Neural cell (in vitro differentiated cells): ENCODE measurements at regions not wholly inside any gene's neighbourhood (a gene's known extent, or its start where the extent isn't known, plus 50 kb on each side); places are given as distances from the start of the nearest gene placed in this dataset.

Experiments
- H2AFZ ChIP-seq: fragments of 200-600, 300-800 bp; sonication (generic), shearing (Covaris generic); 2 replicates; pipeline ENCODE4 v1.6.0; 2014; ENCODE audit warnings: low read depth, mild to moderate bottlenecking, antibody characterized with exemption, low read length, moderate library complexity
- H3F3A ChIP-seq: fragments of 200-600 bp; shearing (Covaris generic); 2 replicates; pipeline ENCODE4 v1.6.1; 2016; ENCODE audit warnings: mild to moderate bottlenecking, moderate library complexity, mixed read lengths, antibody characterized with exemption, low read length; ENCODE audit not compliant: insufficient read depth, poor library complexity, severe bottlenecking
- H3K27ac ChIP-seq: fragments of 200-600, 300-800 bp; sonication (generic), shearing (Covaris generic); 2 replicates; pipeline ENCODE4 v1.5.1; 2014; ENCODE audit warnings: mild to moderate bottlenecking, low read length, moderate library complexity
- H3K27me3 ChIP-seq: fragments of 300-800, 200-600 bp; sonication (generic), shearing (Covaris generic); 2 replicates; pipeline ENCODE4 v1.6.0; 2014; ENCODE audit warnings: mild to moderate bottlenecking, low read depth, low read length, moderate library complexity; ENCODE audit not compliant: insufficient read depth
- H3K36me3 ChIP-seq: fragments of 300-800, 200-600 bp; sonication (generic), shearing (Covaris generic); 2 replicates; pipeline ENCODE4 v1.5.1; 2014; ENCODE audit warnings: mild to moderate bottlenecking, antibody characterized with exemption, low read length, moderate library complexity; ENCODE audit not compliant: insufficient read depth
- H3K4me2 ChIP-seq: fragments of 300-800, 200-600 bp; sonication (generic), shearing (Covaris generic); 2 replicates; pipeline ENCODE4 v1.6.0; 2014; ENCODE audit warnings: mild to moderate bottlenecking, low read length
- H3K4me3 ChIP-seq: fragments of 300-800, 200-600 bp; sonication (generic), shearing (Covaris generic); 2 replicates; pipeline ENCODE4 v1.5.1; 2014; ENCODE audit warnings: mild to moderate bottlenecking, low read length, moderate library complexity
- H3K79me2 ChIP-seq: fragments of 200-600 bp; shearing (Covaris generic); replicated peaks from 2 replicates; pipeline ENCODE4 v1.6.0; 2014; ENCODE audit warnings: mild to moderate bottlenecking, low read length, moderate library complexity; ENCODE audit not compliant: insufficient read depth
- H3K9ac ChIP-seq: fragments of 300-800, 200-600 bp; sonication (generic), shearing (Covaris generic); 2 replicates; pipeline ENCODE4 v1.6.1; 2016; ENCODE audit warnings: mild to moderate bottlenecking, low read length, mixed read lengths
- H3K9me2 ChIP-seq: fragments of 200-600 bp; shearing (Covaris generic); 2 replicates; pipeline ENCODE4 v1.6.1; 2016; ENCODE audit warnings: mild to moderate bottlenecking, low read length, mixed read lengths; ENCODE audit not compliant: insufficient read depth
- H3K9me3 ChIP-seq: fragments of 200-600, 300-800 bp; sonication (generic), shearing (Covaris generic); 2 replicates; pipeline ENCODE4 v1.6.1; 2016; ENCODE audit warnings: mild to moderate bottlenecking, mixed run types, low read length, moderate library complexity, mixed read lengths
- H4K20me1 ChIP-seq: fragments of 200-600 bp; shearing (Covaris generic); 2 replicates; pipeline ENCODE4 v1.6.1; 2016; ENCODE audit warnings: mild to moderate bottlenecking, mixed run types; ENCODE audit not compliant: insufficient read depth
- EP300 ChIP-seq: fragments of 450-650 bp; conservative IDR thresholded peaks from 2 replicates; pipeline ENCODE4 v1.6.1; 2014; ENCODE audit warnings: antibody characterized with exemption, mild to moderate bottlenecking, moderate library complexity; ENCODE audit not compliant: poor library complexity, severe bottlenecking
- EZH2 ChIP-seq: fragments of 200-600, 300-800 bp; shearing (Covaris generic), sonication (generic); IDR thresholded peaks from 2 replicates; pipeline ENCODE4 v1.6.1; 2014; ENCODE audit warnings: antibody characterized with exemption, low read length, borderline replicate concordance, mild to moderate bottlenecking; ENCODE audit not compliant: insufficient read depth, poor library complexity, severe bottlenecking
- MXI1 ChIP-seq: fragments of 450-650 bp; conservative IDR thresholded peaks from 2 replicates; pipeline ENCODE4 v1.6.1; 2014; ENCODE audit warnings: antibody characterized with exemption, mild to moderate bottlenecking; ENCODE audit not compliant: poor library complexity, severe bottlenecking
- POLR2AphosphoS5 ChIP-seq: IDR thresholded peaks from 2 replicates; pipeline ENCODE4 v1.6.1; 2012
- RAD21 ChIP-seq: fragments of 450-650 bp; conservative IDR thresholded peaks from 2 replicates; pipeline ENCODE4 v1.6.1; 2014; ENCODE audit warnings: antibody characterized with exemption, mild to moderate bottlenecking, moderate library complexity
- SMC3 ChIP-seq: fragments of 450-650 bp; conservative IDR thresholded peaks from 2 replicates; pipeline ENCODE4 v1.6.1; 2014; ENCODE audit warnings: antibody characterized with exemption, mild to moderate bottlenecking, moderate library complexity; ENCODE audit not compliant: poor library complexity
- TAF1 ChIP-seq: IDR thresholded peaks from 2 replicates; pipeline ENCODE4 v1.6.1; 2012; ENCODE audit warnings: low read depth
- TF ChIP-seq, protein P1 (sequence below): IDR thresholded peaks from 2 replicates; pipeline ENCODE4 v1.6.1; 2012; ENCODE audit warnings: borderline replicate concordance
- TF ChIP-seq, protein P2 (sequence below): fragments of 450-650 bp; IDR thresholded peaks from 2 replicates; pipeline ENCODE4 v1.5.1; 2014; ENCODE audit warnings: antibody characterized with exemption, mild to moderate bottlenecking, moderate library complexity; ENCODE audit not compliant: poor library complexity, severe bottlenecking

- Histone ChIP-seq H3K4me3 (no peak overlapping the region), H3F3A (no peaks in the 10 kb centered on the region), H3K27me3 (no peaks in the 10 kb centered on the region), H3K36me3 (no peaks in the 10 kb centered on the region), H3K4me2 (no peak overlapping the region), H4K20me1 (no peaks in the 10 kb centered on the region), H3K9ac (peak overlapping the region; percentile 21), H3K9me3 (no peaks in the 10 kb centered on the region), H3K79me2 (no peaks in the 10 kb centered on the region), H3K27ac (peak overlapping the region; percentile 64), H2AFZ (no peak overlapping the region), H3K9me2 (no peaks in the 10 kb centered on the region)
- TF ChIP-seq, protein P1, sequence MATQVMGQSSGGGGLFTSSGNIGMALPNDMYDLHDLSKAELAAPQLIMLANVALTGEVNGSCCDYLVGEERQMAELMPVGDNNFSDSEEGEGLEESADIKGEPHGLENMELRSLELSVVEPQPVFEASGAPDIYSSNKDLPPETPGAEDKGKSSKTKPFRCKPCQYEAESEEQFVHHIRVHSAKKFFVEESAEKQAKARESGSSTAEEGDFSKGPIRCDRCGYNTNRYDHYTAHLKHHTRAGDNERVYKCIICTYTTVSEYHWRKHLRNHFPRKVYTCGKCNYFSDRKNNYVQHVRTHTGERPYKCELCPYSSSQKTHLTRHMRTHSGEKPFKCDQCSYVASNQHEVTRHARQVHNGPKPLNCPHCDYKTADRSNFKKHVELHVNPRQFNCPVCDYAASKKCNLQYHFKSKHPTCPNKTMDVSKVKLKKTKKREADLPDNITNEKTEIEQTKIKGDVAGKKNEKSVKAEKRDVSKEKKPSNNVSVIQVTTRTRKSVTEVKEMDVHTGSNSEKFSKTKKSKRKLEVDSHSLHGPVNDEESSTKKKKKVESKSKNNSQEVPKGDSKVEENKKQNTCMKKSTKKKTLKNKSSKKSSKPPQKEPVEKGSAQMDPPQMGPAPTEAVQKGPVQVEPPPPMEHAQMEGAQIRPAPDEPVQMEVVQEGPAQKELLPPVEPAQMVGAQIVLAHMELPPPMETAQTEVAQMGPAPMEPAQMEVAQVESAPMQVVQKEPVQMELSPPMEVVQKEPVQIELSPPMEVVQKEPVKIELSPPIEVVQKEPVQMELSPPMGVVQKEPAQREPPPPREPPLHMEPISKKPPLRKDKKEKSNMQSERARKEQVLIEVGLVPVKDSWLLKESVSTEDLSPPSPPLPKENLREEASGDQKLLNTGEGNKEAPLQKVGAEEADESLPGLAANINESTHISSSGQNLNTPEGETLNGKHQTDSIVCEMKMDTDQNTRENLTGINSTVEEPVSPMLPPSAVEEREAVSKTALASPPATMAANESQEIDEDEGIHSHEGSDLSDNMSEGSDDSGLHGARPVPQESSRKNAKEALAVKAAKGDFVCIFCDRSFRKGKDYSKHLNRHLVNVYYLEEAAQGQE, result no peak
- TF ChIP-seq RAD21, result peak; percentile 44
- peak; percentile 47 for TF ChIP-seq SMC3
- TF ChIP-seq EP300, result no peak
- no peak for TF ChIP-seq MXI1
- no peak for TF ChIP-seq POLR2AphosphoS5
- TF ChIP-seq EZH2, result no peak
- TF ChIP-seq TAF1, result no peak
- TF ChIP-seq, protein P2, sequence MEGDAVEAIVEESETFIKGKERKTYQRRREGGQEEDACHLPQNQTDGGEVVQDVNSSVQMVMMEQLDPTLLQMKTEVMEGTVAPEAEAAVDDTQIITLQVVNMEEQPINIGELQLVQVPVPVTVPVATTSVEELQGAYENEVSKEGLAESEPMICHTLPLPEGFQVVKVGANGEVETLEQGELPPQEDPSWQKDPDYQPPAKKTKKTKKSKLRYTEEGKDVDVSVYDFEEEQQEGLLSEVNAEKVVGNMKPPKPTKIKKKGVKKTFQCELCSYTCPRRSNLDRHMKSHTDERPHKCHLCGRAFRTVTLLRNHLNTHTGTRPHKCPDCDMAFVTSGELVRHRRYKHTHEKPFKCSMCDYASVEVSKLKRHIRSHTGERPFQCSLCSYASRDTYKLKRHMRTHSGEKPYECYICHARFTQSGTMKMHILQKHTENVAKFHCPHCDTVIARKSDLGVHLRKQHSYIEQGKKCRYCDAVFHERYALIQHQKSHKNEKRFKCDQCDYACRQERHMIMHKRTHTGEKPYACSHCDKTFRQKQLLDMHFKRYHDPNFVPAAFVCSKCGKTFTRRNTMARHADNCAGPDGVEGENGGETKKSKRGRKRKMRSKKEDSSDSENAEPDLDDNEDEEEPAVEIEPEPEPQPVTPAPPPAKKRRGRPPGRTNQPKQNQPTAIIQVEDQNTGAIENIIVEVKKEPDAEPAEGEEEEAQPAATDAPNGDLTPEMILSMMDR, result peak; percentile 36
Observed at GRCh38 chr18:40415176-40415791, 1539.8 kb upstream of the PIK3C3 start.

DNA sequence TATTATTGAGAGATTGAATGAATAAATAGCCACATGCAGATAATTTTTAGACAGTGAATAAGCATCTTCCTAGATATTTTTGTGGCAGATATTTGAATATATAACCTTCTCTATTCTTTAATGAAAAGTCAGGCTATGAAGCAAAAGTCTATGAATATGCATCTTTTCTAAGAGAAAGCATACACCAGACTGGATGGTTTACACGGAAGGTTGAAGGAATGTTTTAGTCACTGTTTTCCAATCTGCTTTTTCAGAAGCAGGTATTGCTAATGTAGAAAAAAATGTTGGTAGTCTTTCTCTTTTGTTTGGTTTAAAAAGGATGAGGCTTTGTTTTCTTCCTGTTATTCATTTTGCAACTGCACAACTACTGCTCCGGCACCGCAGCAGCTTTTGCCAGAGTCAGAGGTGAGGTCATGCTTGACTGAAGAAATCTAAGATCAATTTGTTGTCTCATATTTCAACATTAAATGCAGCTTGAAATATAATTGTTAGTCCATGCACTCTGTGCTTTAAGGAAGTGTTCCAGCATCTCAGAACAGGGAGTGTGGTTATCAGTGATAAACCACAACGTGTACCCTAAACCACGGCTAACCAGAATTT, 1540.8 kb upstream of the PIK3C3 start:
- Histone ChIP-seq H3K79me2 (no peaks in the 10 kb centered on the region), H3K9ac (peak overlapping the region; percentile 48), H3K9me2 (no peaks in the 10 kb centered on the region), H3K27me3 (no peaks in the 10 kb centered on the region), H3K4me2 (peak overlapping the region; percentile 23), H3K27ac (peak overlapping the region; percentile 64), H3F3A (no peaks in the 10 kb centered on the region), H4K20me1 (no peaks in the 10 kb centered on the region), H2AFZ (no peak overlapping the region), H3K36me3 (no peaks in the 10 kb centered on the region), H3K9me3 (no peaks in the 10 kb centered on the region), H3K4me3 (no peak overlapping the region)
- TF ChIP-seq RAD21, result peak; percentile 31
- TF ChIP-seq TAF1, result no peak
